OCI-LY1 (cell line): ENCODE measurements at regions not wholly inside any gene's neighbourhood (a gene's known extent, or its start where the extent isn't known, plus 50 kb on each side); places are given as distances from the start of the nearest gene placed in this dataset.
A peak's percentile ranks its signal among the peaks of the same experiment; 100 is the strongest.

Experiments
- EZH2 ChIP-seq: fragments of 200-600 bp; sonication (generic), shearing (Covaris generic); IDR thresholded peaks from 2 replicates; pipeline ENCODE4 v1.8.0; 2017; ENCODE audit warnings: borderline replicate concordance, mixed run types, mild to moderate bottlenecking, antibody characterized with exemption, low read length, moderate library complexity, mixed read lengths
- TF ChIP-seq, protein P1 (sequence below): fragments of 200-600 bp; sonication (generic), shearing (Covaris generic); IDR thresholded peaks from 2 replicates; pipeline ENCODE4 v1.5.1; 2017; ENCODE audit warnings: mild to moderate bottlenecking, antibody characterized with exemption, low read length, moderate library complexity, mixed read lengths

DNA sequence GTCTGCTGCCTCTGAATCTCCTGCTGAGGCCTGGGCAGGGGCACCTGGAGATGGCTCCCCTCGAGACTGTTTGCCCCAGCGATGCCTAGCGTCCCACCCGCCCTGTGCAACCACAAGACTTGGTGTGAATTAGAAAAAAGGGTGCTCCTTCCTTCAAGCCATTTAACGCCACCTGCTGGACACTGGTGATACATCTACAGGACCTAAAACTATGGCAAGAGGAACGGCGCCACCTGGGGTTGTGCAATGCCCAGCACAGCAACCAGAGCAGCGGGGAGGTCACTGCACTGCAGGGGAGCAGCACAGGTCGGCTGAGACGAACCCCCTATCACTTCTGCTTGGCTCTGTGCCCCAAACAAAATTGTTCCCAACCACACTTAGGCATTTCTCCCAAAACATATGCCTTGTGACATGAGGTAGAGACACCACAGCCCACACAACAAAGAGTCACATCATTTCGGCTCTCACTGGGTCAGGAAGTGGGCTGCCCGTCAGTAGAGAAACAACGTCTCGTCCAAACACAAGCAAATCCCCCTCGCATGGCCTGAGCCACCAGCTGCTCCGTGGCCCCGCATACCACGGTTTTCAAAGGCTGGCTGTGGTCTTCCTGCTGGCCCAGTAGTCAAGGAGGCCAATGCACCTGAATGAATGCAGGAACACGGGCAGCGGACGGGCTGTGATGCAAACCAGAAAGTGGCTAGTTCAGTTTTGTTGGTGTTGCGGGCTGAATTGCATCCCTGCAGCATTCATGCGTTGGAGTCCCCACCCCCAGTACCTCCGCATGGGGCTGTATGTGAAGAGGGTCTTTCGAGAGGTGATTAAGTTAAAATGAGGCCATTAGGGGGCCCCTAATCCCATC is 171.9 kb downstream of the SHANK2 start:
- TF ChIP-seq, protein P1, sequence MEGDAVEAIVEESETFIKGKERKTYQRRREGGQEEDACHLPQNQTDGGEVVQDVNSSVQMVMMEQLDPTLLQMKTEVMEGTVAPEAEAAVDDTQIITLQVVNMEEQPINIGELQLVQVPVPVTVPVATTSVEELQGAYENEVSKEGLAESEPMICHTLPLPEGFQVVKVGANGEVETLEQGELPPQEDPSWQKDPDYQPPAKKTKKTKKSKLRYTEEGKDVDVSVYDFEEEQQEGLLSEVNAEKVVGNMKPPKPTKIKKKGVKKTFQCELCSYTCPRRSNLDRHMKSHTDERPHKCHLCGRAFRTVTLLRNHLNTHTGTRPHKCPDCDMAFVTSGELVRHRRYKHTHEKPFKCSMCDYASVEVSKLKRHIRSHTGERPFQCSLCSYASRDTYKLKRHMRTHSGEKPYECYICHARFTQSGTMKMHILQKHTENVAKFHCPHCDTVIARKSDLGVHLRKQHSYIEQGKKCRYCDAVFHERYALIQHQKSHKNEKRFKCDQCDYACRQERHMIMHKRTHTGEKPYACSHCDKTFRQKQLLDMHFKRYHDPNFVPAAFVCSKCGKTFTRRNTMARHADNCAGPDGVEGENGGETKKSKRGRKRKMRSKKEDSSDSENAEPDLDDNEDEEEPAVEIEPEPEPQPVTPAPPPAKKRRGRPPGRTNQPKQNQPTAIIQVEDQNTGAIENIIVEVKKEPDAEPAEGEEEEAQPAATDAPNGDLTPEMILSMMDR: peak; percentile 90
- TF ChIP-seq EZH2: no peak
